HG03097 (cell line): ENCODE measurements at regions not wholly inside any gene's neighbourhood (a gene's known extent, or its start where the extent isn't known, plus 50 kb on each side); places are given as distances from the start of the nearest gene placed in this dataset.

Source experiments
- ATAC-seq: cut with Tn5 transposase; IDR thresholded peaks from one replicate; pipeline ENCODE4 v1.9.1; 2021; ENCODE audit not compliant: unreplicated experiment, low FRiP score

DNA sequence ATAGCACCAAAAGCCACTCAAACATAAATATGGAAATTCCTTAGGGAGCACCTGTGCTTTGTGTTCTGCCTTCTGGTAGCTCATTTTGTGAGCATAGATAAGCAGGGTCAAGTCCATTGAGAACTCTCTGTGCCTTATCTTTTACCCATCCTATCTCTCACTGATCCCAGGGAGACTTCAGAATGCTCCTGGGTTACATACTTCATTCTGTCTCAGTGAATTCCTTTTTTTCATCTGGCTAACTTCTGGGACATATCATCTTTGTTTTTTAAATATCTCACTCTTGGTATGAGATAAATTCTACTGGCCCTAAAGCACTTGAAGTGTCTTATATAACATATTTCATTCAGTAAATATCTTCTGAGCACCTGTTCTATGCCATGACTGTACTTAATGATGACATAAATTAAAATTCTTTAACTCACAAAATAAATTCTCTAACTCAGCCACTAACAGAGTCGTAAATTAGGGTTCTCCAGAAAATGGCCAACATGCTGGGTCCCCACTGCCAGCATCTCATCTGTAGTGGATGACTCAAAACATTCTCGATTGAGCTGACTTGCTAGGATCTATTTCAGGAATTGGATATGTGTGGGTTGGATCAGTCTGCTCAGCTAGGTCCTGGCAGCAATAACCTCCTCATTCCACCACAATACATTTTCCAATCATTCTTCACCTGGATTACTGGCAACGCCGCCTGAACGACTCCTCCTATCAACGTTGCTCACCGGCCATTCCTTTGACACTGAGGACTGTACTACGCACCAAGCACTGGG is 170.2 kb downstream of the FOXO1 start:
- ATAC-seq: no peak

DNA sequence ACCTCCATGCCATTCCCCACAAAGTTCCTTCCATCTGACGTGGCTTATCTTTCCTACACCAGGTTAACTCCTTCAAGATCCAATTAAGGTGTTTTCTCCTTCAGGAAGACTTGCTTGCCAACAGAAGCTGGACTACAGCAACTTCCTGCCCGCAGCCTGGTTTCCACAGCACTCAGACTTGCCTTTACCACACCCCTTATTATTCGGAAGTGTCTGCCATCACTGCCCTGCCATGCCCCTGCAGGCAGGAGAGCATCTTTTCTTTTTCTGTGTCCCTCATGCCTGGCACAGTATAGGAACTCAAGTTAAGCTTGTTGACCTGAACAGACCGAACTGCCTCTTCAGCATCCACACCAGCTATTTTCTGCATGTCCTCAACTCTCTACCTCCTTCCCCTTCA is 168.0 kb downstream of the FOXO1 start:
- ATAC-seq: no peak

DNA sequence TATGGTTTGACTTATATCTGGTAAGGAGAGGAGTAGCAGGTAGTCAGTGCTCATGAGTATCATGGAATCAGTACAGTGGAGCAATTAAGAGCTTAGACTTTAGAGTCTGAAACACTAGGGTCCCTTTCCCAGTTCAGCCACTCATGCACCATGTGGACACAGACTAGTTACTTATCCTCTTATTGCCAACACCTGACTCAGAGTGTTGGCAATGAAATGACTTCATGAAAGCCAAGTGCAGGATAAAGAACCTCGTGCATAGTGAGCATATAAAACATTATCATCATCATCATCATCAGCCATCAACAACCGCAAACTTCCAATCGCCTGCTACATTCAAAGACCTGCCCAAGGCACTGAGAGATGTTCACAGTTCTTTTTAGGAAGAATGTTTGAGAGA is 164.2 kb downstream of the FOXO1 start:
- ATAC-seq: no peak

DNA sequence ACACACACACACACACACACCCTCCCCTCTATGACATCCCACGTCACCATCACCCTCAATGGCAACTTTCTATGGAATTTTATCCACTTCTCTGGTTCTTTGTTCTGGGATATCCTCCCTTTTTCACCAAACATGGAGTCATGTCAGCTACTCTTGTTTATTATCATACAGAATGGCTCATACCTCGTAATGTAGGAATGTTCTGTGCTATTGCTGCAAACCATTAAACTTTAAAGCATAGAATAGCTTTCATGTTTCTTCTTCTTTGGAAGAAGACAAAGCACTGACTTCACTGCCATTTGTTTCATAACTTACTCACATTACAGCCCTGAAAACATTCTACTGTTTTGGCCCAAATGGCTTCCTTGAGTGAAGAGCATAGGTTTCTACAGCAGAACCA is 163.4 kb downstream of the FOXO1 start:
- ATAC-seq: no peak

DNA sequence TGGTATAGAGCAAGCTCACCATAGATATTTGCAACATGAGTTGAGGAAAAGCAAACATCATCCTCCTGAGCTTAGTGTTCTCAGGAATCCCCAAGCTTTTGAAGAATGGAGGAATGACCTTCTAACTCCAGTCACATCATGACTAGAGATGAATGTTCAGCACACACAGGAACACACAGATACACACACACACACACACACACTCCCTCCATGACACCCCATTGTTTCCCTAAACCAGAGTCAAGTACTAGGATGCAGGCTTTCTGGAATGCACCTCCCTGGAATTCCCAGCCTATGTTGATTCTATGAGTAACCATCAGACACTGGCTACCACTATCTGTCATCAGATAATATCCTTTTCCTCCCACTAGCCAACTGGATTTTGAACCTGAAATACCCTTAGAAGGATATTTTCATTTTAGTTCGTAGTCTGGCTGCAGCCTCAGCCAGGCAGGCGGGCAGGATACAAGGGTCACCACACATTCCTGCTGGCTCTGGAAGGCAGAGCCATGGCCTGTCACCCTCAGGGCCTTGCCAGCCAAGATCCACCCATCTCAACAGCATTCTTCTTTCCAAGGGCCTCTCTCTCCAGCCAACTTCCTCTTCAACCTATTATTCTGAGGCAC is 162.4 kb downstream of the FOXO1 start:
- ATAC-seq: no peak

DNA sequence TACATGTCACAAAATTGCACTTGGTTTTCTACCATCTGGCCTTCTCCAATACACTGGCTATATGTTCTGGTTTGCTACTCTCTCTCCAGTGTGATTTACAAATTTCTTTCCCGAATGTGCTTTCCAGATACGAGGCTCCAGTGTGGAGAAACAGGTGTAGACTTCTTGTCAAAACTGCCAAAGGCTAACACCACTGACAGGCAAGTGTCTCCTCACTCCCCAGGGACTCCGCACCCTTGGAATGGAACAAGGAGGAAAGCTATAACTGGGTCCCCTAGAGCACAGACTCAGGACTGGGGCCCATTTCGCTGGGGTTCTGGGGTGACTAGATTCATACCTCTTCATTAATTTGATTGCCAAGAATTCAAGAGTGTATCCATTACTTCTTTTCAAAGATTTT is 161.8 kb downstream of the FOXO1 start:
- no peak for ATAC-seq

DNA sequence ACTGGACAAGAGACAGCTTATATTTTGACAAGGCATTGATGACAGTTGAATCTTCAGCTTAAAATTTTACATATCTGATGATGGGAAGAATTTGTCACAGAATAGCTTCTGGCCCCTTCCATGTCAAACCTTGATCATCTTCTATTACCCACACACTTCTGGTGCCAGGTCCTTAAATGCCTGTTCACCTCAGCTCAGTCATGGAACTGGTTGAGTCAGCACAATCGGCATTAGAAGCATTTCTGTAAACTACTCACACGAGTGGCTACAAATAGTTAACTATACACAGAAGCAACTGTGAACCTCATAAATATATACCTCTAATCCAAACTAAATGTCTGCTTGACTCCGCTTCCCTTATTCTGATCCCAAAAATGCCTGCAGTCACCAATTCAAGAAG is 161.2 kb downstream of the FOXO1 start:
- ATAC-seq: no peak
